GM21723 (cell line): ENCODE measurements at regions not wholly inside any gene's neighbourhood (a gene's known extent, or its start where the extent isn't known, plus 50 kb on each side); places are given as distances from the start of the nearest gene placed in this dataset.
"Not testable (repeated sequence)": the region's sequence is repeated elsewhere in the genome, so short reads cannot be mapped to it uniquely, and the experiment has no call there.

Experiments
- ATAC-seq: cut with Tn5 transposase; IDR thresholded peaks from one replicate; pipeline ENCODE4 v1.9.1; 2021; ENCODE audit warnings: mild to moderate bottlenecking, moderate library complexity; ENCODE audit not compliant: unreplicated experiment

DNA sequence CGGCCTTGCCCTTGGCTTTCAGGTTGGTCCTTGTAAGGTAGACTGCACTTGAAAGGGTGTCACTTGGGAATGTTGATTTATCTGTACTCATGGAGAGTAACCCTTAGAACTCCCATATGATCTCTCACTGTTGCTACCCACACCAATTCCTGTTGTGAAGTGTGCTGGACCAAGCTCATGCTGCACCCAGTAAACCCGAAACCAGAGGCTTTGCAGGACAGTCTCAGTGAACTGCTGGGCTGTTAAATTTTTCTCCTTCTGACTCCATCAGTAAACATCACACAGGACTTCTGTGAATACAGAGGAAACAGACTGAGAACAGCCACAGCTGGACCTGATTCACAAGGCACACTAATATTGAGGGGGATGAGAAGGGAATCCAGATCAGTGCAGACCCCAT lies 783.0 kb downstream of the TMEM121 start:
- ATAC-seq: no peak

- no peak for ATAC-seq
Observed at GRCh38 chr14:106315436-106315835, 789.1 kb downstream of the TMEM121 start.

DNA sequence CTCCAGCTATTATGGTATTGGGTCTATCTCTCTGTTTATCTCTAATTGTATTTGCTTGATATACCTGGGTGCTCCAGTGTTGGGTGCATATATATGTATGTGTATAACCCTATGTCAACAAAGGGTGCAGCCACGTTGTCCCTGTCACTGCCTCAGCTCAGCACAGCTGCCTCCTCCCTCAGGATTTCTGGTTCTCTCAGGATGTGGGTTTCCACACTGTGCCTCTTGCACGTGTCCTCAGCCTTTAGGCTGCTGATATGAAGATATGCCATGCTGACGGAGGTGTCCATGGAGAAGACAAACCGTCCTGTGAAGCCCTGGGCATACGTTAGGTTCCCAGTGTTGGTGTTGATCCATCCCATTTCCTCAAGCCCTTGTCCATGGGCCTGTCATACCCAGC lies 791.2 kb downstream of the TMEM121 start:
- no peak for ATAC-seq

- no peak for ATAC-seq
Observed at GRCh38 chr14:106318700-106319099, 792.3 kb downstream of the TMEM121 start.

GRCh38 chr14:106323970-106324369 lies 797.6 kb downstream of the TMEM121 start:
- not testable (repeated sequence) for ATAC-seq

GRCh38 chr14:106327234-106327633 lies 800.9 kb downstream of the TMEM121 start:
- no peak for ATAC-seq

GRCh38 chr14:106327702-106328353 lies 801.4 kb downstream of the TMEM121 start:
- ATAC-seq: not testable (repeated sequence)

- ATAC-seq: not testable (repeated sequence)
Observed at GRCh38 chr14:106329243-106329642, 802.9 kb downstream of the TMEM121 start.

GRCh38 chr14:106329987-106330774 lies 803.8 kb downstream of the TMEM121 start:
- ATAC-seq: not testable (repeated sequence)

- not testable (repeated sequence) for ATAC-seq
Observed at GRCh38 chr14:106334428-106335109, 808.2 kb downstream of the TMEM121 start.

- not testable (repeated sequence) for ATAC-seq
Observed at GRCh38 chr14:106335110-106335429, 808.7 kb downstream of the TMEM121 start.

DNA sequence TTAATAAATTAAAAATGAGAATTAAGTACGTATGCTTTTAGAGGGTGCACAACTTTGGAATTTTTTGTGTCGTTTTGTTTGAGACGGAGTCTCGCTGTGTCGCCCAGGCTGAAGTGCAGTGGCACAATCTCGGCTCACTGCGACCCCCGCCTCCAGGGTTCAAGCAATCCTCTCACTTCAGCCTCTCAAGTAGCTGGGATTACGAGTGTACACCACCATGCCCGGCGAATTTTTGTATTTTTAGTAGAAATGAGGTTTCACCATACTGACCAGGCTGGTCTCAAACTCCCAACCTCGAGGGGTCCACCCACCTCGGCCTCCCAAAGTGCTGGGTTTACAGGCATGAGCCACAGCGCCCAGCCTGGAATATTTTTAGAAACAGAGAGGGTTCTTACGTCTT lies 812.4 kb downstream of the TMEM121 start:
- not testable (repeated sequence) for ATAC-seq

GRCh38 chr14:106340658-106341057 lies 814.3 kb downstream of the TMEM121 start:
- ATAC-seq: not testable (repeated sequence)

DNA sequence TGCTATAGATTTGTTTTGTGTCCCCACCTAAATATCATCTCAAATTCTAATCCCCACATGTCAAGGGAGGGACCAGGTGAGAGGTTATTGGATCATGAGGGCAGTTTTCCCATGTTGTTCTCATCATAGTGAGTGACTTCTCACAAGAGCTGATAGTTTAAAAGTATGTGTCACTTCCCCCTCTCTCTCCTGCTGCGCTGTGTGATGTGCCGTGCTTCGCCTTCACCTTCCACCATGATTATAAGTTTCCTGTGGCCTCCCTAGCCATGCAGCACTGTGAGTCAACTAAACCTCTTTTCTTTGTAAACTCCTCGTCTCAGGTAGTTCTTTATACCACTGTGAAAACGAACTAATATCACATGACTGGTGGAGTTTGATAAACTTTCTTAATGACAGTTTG lies 814.8 kb downstream of the TMEM121 start:
- not testable (repeated sequence) for ATAC-seq

DNA sequence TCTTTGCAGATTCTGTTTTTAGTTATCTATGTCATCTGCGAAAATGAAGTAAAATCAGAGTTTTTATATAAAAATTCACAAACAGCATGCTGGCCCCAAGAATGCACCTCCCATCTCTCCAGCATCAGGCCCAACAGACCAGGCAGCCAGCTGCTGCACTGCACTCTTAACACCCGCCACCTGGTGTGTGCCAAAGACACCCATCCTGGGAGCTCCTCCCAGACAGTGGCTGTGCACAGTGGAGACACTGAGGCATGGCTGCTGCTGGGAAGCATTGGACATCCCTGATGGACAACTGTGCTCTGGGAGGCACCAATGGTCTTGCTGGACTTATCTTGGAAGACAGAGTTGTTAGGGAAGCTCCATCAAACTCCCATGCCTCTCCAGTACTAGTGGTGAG lies 817.2 kb downstream of the TMEM121 start:
- ATAC-seq: no peak

DNA sequence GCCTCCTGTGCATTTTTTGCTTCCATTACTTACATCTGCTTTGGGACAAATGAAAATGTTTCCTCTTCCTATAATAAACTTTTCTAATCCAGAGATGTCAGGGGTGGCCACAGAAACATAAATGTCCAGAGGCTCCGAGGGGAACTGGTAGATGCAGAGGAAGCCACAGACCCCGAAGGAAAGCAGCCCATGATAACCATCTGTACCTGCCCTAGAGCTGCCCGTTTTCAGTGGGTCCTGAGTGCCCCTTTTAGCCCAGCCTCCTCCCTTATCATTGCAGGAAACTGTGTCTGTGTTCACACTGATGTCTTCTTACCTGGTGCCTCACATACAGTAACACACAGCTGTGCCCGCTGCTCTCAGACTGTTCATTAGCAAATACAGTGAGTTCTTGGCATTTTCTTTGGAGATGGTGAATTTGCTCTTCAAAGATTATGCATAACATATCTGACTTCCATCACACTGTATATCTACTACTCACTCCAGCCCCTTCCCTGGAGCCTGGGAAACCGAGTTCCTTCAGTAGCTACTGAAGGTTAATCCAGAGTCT lies 817.8 kb downstream of the TMEM121 start:
- not testable (repeated sequence) for ATAC-seq

GRCh38 chr14:106344791-106345479 lies 818.6 kb downstream of the TMEM121 start:
- not testable (repeated sequence) for ATAC-seq

GRCh38 chr14:106346084-106346483 lies 819.7 kb downstream of the TMEM121 start:
- no peak for ATAC-seq

- ATAC-seq: no peak
Observed at GRCh38 chr14:106346534-106347290, 820.3 kb downstream of the TMEM121 start.

DNA sequence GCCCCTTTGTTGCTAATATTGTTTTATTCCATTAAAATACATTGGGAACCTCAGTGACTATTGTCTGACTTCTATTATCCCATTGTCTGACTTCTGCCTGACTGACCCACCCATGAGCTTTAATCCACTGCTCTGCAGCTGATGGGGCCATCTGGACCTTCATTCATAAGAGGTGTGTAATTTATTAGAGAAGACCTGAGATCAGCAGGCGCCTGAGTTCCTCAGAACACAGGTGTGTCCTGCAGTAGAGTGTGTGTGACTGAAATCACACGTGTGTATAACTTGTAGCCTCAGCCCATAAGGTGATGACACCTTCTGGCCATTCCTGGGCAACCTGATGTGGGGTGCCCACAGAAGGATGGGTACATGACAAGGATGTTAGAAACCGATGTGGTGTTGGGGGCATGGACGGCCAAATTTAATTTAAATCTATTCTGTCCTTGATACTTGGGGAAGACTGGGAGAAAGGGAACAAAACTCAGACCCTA lies 821.0 kb downstream of the TMEM121 start:
- no peak for ATAC-seq
